ENCODE measurements at regions not wholly inside any gene's neighbourhood (a gene's known extent, or its start where the extent isn't known, plus 50 kb on each side); places are given as distances from the start of the nearest gene placed in this dataset.

DNA sequence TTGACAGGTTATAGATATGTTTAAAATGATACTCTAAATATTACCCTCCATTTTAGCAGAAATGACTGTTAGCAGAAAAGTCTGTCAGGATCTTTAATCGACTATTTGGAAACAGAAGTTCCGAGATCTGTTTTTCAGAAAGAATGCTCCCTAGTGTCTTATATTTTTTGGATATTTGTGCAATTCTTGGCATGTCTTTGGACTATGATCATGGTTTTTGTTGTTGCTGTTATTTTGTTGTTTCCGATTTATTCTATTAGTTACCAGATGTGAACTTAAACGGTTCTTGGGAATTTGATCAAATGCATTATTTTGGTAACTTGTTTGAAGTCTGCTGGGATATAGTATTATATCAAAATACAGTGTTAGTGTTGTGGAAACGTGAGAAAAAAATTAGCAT is 106.4 kb upstream of the CEP162 start:
- Histone ChIP-seq H3K9ac (ENCODE audit: low read depth in 2 of 2, low read length in 2 of 2) (no peak overlapping the region), H3K4me1 (no peaks in the 10 kb centered on the region), H3K27ac (no peak overlapping the region), H3K36me3 (no peaks in the 10 kb centered on the region), H3K27me3 (no peaks in the 10 kb centered on the region), H3K4me3 (no peak overlapping the region), H3K9me3 (no peaks in the 10 kb centered on the region)
- no peak for DNase-seq
- TF ChIP-seq, protein P1, sequence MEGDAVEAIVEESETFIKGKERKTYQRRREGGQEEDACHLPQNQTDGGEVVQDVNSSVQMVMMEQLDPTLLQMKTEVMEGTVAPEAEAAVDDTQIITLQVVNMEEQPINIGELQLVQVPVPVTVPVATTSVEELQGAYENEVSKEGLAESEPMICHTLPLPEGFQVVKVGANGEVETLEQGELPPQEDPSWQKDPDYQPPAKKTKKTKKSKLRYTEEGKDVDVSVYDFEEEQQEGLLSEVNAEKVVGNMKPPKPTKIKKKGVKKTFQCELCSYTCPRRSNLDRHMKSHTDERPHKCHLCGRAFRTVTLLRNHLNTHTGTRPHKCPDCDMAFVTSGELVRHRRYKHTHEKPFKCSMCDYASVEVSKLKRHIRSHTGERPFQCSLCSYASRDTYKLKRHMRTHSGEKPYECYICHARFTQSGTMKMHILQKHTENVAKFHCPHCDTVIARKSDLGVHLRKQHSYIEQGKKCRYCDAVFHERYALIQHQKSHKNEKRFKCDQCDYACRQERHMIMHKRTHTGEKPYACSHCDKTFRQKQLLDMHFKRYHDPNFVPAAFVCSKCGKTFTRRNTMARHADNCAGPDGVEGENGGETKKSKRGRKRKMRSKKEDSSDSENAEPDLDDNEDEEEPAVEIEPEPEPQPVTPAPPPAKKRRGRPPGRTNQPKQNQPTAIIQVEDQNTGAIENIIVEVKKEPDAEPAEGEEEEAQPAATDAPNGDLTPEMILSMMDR (IDR thresholded peaks at IDR 0.05): no peak
- intact Hi-C loops (cut with DNase I): no loop called here

- Histone ChIP-seq H3K27me3 (no peaks in the 10 kb centered on the region), H3K36me3 (no peaks in the 10 kb centered on the region), H3K4me1 (no peaks in the 10 kb centered on the region), H3K27ac (no peak overlapping the region), H3K4me3 (no peak overlapping the region), H3K9me3 (no peaks in the 10 kb centered on the region), H3K9ac (ENCODE audit: low read depth in 2 of 2, low read length in 2 of 2) (no peak overlapping the region)
- intact Hi-C loops (cut with DNase I): no loop called here
- DNase-seq: no peak
- TF ChIP-seq, protein P1 (IDR thresholded peaks at IDR 0.05): no peak
These were observed 104.9 kb upstream of the CEP162 start for GRCh38 chr6:84332139-84333034.

- TF ChIP-seq, protein P1 (IDR thresholded peaks at IDR 0.05): no peak
- Histone ChIP-seq H3K4me1 (no peaks in the 10 kb centered on the region), H3K9me3 (no peaks in the 10 kb centered on the region), H3K27ac (no peak overlapping the region), H3K36me3 (no peaks in the 10 kb centered on the region), H3K9ac (ENCODE audit: low read depth in 2 of 2, low read length in 2 of 2) (no peak overlapping the region), H3K4me3 (no peak overlapping the region), H3K27me3 (no peaks in the 10 kb centered on the region)
- DNase-seq: no peak
- intact Hi-C loops (cut with DNase I): no loop called here
These were observed 102.9 kb upstream of the CEP162 start for GRCh38 chr6:84330325-84330724.

DNA sequence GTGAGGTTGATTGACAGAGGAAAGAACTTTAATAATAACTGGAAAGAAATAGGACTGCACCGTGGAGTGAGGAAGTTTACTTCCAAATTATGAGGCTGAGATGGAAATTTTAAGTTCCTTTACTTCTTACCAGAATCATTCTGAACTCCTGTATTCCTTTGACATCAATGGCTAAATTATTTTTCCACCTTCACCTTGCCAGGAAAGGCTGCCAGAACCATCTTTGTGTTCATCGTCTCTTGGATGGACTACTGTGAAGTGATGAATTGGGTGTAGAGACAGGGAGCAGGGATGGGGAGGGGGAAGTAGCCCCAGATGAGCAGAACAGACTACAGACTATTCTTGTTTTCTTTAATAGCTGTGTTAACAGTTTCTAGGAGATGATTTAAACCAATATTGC is 102.1 kb upstream of the CEP162 start:
- no peak overlapping the region for H3K4me3 ChIP-seq
- no peaks in the 10 kb centered on the region for H3K27me3 ChIP-seq
- TF ChIP-seq, protein P1 (IDR thresholded peaks at IDR 0.05): no peak
- H3K36me3 ChIP-seq: no peaks in the 10 kb centered on the region
- no peaks in the 10 kb centered on the region for H3K9me3 ChIP-seq
- no peak overlapping the region for H3K9ac ChIP-seq (ENCODE audit: low read depth in 2 of 2, low read length in 2 of 2)
- intact Hi-C loops (cut with DNase I): no loop called here
- H3K27ac ChIP-seq: no peak overlapping the region
- DNase-seq: no peak
- H3K4me1 ChIP-seq: no peaks in the 10 kb centered on the region

GRCh38 chr6:84329077-84329476 is 101.6 kb upstream of the CEP162 start:
- intact Hi-C loops (cut with DNase I): no loop called here
- TF ChIP-seq, protein P1 (IDR thresholded peaks at IDR 0.05): no peak
- Histone ChIP-seq H3K9ac (ENCODE audit: low read depth in 2 of 2, low read length in 2 of 2) (no peak overlapping the region), H3K27ac (no peak overlapping the region), H3K4me3 (no peak overlapping the region), H3K9me3 (no peaks in the 10 kb centered on the region), H3K4me1 (no peaks in the 10 kb centered on the region), H3K27me3 (no peaks in the 10 kb centered on the region), H3K36me3 (no peaks in the 10 kb centered on the region)
- no peak for DNase-seq
